Ecto neural progenitor cell (in vitro differentiated cells): ENCODE measurements at regions not wholly inside any gene's neighbourhood (a gene's known extent, or its start where the extent isn't known, plus 50 kb on each side); places are given as distances from the start of the nearest gene placed in this dataset.
"Not testable (repeated sequence)": the region's sequence is repeated elsewhere in the genome, so short reads cannot be mapped to it uniquely, and the experiment has no call there.

ENCODE experiments used
- DNase-seq: peaks from one replicate; pipeline ENCODE4 v3.0.0-alpha.2; 2018; ENCODE audit warnings: low spot score

- DNase-seq: no peak
Measured at GRCh38 chr11:103805688-103806009, 230.8 kb upstream of the DDI1 start.

DNA sequence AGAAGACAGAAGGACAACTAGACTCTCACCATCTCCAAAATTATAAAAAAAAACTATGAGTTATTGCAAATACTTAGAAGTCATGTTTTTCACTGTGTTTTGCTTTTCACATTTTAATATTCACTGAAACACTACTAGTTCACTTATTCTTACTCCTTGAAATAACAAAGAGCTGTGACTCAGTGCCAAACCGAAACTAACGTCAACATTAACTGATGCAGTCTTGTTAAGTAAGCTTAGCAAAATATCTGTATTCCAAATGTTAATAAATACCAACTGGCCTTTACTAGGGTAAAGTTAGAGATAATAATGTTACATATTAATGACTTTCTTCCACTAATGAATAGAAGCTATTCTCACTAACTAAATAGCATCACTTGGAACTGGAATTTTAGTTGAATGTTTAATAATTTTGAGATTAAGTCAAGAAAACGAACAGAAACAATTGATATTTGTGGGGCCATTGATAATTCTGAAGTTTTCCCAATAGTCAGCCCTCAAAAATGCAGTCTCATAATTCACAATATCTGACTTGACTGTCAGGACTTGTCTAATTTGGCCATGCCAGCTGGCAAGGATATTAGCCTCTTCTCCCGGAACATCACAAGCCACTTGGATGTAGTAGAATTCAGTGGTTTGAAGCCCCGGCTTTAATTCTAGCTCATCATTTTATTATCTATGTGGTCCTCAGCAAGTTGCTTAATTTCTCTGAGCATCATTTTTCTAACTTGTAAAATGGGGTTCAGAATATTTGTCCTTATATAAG lies 230.1 kb upstream of the DDI1 start:
- DNase-seq: no peak

DNA sequence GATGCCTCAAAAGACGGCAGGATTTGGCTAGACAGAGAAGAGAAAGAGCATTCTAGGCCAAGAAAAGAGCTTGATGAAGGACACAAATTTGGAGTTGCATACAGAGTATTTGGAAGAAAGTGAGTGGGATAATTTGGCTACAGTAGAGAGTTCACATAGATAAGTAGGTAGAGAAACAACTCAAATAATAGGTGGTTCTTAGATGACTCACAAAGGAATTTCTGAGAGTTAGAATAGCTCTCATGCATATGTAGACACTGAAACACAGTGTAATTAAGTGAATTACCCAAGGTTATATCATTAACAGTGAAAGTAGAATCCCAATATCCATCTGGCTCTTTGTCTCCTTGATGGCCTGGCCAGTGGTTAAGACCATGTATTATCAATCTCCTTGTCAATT lies 228.6 kb upstream of the DDI1 start:
- no peak for DNase-seq

GRCh38 chr11:103808252-103808651 lies 228.2 kb upstream of the DDI1 start:
- no peak for DNase-seq

GRCh38 chr11:103811870-103812455 lies 224.5 kb upstream of the DDI1 start:
- no peak for DNase-seq

DNA sequence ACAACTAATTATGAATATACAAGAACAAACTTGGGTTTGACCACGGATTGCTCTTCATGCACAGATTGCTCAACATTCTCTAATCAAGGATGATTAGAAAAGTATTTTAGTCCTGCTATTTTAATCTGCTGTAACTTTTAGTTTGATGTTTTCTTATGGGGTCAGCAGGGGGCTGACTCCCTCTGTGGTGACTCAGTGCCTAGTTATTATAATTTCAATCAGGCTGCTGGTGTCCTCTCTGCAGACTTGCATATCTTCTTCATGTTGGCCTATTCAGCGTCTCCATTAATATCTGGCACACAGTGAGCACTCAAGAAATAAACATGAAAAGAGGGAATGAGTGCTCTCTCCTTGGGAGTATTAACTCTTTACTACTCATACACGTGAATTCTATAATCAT lies 223.8 kb upstream of the DDI1 start:
- no peak for DNase-seq

GRCh38 chr11:103820345-103820744 lies 216.1 kb upstream of the DDI1 start:
- not testable (repeated sequence) for DNase-seq

GRCh38 chr11:103824116-103824515 lies 212.3 kb upstream of the DDI1 start:
- no peak for DNase-seq

DNA sequence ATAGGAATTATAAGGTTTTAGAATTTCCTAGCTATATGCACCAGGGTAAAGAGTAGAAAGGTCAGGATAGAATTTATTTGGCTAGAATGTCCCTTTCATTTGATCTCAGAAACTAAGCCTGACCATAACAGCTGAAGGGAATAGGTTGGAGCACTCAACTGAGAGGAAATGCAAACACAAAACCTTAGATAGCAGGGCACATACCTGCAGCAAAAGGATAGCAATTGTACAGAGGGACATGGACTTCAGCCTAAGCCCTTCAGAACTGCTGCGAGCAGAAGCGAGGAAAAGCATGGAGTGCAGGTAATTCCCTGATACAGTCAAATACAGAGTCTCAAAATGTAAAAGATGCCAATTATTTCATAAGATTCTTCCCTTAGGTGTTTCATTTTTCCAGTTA lies 211.0 kb upstream of the DDI1 start:
- no peak for DNase-seq

- no peak for DNase-seq
Measured at GRCh38 chr11:103826856-103827255, 209.6 kb upstream of the DDI1 start.

GRCh38 chr11:103829596-103829995 lies 206.8 kb upstream of the DDI1 start:
- no peak for DNase-seq

- DNase-seq: no peak
Measured at GRCh38 chr11:103830205-103830604, 206.2 kb upstream of the DDI1 start.

- no peak for DNase-seq
Measured at GRCh38 chr11:103832762-103833161, 203.7 kb upstream of the DDI1 start.

GRCh38 chr11:103842191-103842590 lies 194.2 kb upstream of the DDI1 start:
- no peak for DNase-seq

GRCh38 chr11:103842795-103843194 lies 193.6 kb upstream of the DDI1 start:
- DNase-seq: no peak

DNA sequence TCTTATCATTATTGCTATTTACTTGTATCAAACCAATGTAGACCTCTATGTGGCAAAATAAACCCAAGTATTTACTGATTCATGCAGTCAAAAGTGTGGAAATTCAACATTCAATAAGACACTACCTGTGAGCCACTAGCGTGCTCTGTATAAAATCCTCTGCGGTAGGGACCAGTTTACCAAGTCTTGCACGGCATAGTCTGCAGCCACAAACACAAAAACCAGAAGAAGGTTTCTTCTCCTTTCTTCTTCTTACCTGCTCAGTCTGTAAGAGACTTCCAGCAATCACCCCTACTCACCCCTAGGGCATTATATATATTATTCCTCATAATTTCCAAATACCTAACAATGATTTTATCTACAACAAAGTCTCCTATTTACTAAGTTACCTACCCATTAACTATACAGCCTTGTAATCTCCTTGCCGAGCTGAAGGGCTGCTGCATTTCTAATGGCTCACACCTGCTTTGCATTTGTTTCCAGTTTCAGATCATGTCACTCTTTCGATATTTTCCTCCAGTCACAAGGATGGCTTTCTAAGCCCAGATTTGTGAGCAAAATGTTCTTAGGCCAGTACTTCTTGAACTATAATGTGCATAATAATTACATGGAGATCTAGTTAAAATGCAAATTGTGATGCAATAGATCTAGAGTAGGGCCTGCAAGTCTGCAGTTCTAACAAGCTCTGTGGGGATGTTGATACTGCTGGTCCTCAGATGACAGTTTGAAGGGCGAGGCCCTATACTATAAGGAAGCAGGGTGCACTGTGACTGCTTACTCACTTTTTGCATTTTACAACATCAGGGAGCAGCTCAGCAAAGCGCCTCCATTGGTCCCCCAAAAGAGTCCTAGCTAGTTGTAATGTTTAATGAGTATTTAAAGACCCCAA lies 191.9 kb upstream of the DDI1 start:
- DNase-seq: no peak

DNA sequence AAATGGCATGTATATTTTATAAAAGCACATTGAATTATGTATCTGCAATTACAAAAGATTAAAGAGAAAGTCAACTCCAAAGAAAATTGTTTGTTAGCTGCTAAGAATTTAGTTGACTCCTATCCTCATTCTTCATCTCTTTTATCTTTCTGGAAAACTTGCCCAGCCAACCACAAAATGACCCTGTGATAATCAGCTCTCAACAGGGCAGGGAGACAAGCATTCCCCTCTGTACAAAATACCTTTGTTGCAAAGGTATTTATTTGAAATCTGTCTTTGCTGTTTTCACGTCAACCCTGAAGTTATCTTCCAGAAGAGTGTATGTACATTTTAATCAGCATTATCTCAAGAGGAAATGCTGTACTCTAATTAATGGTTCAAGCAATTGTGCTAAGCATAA lies 191.1 kb upstream of the DDI1 start:
- DNase-seq: no peak

DNA sequence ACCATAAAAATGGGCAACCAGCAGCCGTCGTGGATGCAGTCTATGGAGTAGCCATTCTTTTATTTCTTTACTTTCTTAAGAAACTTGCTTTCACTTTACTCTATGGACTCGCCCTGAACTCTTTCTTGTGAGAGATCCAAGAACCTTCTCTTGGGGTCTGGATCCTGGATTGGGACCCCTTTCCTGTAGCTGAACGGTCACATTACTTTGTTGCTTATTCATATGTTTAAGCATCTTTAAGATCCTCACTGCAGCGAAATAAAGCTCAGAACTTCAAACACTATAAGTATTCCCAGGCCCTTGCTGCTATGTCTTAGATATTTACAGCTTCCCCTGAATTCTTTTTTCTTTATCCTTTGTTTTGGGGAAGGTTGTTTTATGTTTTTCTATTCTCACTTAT lies 187.8 kb upstream of the DDI1 start:
- no peak for DNase-seq

DNA sequence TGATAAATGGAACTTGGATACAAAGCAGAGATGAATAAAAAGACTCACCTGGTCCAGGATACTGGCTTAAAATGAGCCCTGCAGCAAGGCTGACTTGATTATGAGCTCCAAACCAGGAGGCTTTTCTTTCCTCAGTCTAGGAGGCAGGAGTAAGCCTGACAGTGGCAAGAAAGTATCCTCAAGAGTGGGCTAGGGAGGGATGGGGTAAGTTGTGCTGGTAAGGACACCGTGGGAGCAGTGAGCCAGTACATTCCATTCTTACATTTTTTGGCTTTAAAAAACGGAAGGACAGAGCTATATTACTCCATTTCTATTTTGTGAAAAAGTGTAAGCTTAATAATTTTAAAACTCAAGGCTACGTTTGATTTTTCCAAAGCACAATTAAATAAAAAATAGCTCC lies 187.1 kb upstream of the DDI1 start:
- DNase-seq: no peak

DNA sequence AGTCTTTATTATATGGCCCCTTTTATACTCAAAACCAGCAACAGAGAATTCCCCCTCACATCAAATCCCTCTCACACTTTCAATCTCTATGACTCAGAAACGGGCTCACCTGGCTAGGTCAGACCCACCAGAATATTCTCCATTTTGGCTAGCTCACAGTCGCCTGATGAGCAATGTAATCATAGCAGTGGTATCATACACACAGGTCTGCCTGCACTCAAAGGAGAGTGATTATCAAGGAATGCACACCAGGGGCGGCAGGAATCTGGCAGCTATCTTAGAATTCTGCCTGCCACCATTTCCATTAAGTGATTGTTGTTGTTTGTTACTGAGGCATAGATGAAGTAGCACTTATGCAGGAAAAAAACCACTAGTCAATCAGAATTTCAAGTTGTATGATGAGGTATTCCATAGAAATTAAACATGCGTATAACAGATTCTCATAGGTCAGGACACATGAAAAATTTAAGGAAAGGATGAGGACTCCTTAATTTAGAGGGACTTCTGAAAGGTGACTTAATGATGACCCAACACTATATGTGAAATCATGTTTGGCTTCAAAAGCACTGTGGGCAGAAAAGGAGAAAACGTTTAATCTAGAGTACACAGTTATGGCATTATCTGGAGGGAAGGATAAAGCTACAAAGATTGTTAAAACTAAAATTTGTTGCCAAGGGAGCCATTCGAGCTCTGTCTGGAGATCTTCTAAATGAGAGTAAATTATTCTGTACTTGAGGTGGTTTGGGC lies 185.8 kb upstream of the DDI1 start:
- DNase-seq: no peak

GRCh38 chr11:103851166-103851651 lies 185.2 kb upstream of the DDI1 start:
- DNase-seq: no peak
